HG02642 (cell line): ENCODE measurements at regions not wholly inside any gene's neighbourhood (a gene's known extent, or its start where the extent isn't known, plus 50 kb on each side); places are given as distances from the start of the nearest gene placed in this dataset.

ENCODE experiments used
- ATAC-seq: cut with Tn5 transposase; IDR thresholded peaks from one replicate; pipeline ENCODE4 v1.9.1; 2021; ENCODE audit warnings: mild to moderate bottlenecking; ENCODE audit not compliant: unreplicated experiment, poor library complexity

DNA sequence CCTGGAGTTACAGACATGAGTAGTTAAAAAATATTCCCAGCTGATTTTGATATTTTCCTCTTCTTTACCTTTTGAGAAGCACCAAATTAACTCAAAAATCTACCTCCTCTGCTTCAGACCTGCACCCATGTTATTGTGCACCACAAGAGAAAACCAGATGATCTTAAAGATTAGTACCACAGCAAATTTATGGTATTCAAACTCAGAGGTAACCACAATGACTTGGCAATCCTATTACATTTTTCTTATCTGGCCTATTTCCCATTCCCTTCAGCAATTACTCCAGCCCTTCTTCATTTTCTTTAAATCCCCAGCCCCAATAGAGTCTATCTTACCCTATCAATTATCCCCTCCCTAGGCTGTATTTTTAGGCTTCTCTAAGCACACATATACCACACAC, 535.1 kb downstream of the FAT4 start:
- no peak for ATAC-seq

DNA sequence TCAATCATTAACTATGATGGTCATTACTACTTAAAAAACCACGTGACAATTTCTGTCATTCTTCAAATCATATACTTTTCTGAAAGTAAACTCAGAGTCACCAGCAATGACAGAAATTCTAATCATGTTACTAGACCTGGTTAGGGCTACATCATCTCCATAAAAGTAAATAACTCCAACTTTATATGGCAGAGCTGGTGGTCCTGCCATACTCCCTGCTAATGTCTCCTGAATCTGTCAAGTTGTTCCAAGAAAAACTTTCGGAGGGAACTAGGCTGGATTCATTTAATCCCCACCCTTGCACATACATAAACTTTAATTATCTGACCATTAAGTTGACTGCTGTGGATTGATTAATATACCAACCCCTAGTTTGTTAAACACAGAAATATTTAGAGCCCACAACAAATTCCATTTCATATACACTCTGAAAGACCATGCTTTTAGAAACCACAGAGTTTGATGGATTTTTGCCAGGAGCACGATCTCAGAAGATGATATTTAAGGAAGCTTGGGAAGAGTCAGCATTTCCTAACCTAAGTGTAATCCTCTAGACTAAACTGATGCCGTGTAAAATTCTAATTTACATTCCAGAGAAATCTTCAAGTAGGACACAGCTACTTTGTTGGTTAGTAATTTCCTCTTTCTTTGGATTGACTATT, 577.0 kb downstream of the FAT4 start:
- ATAC-seq, result no peak

GRCh38 chr4:125904802-125905201, 590.0 kb downstream of the FAT4 start:
- ATAC-seq, result no peak

DNA sequence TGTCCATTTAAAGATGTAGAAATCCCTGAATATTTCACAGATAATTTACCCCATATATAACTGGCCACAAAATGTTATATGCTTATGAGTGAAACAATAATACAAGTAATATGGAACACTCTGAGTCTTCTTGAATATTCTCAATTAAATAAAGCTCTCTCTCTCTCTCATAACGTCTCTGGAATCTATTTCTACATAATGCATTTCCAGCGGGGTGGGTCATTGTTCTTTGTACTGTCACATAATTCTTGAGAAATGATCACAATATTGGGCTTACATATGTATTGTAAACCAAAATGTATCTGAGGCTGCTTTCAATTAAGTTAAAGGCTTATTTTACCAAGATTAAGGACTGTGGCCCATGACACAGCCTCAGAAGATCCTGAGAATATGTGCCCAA, 596.3 kb downstream of the FAT4 start:
- ATAC-seq, result no peak

GRCh38 chr4:125911481-125911880, 596.7 kb downstream of the FAT4 start:
- ATAC-seq, result no peak

GRCh38 chr4:125917559-125917958, 602.8 kb downstream of the FAT4 start:
- no peak for ATAC-seq

GRCh38 chr4:125928652-125929051, 613.9 kb downstream of the FAT4 start:
- no peak for ATAC-seq

DNA sequence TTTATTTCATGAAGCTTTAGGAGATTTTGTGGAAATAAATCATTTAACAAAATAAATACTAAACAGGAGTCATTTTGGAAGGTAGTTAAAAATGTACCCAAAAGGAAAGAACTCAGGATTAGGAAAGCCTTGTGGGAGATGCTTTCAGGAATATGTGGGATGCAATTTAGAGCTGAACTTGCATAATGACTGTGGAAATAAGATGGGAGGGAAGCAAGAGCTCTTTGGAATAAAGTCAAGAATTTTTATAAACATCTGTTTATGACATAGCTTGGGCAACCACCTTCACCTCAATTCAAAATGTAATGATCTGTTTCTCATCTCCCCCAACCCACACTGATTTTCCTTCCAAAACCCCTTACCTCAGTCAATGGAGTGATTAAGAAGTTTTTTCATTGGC, 623.8 kb downstream of the FAT4 start:
- ATAC-seq, result no peak

DNA sequence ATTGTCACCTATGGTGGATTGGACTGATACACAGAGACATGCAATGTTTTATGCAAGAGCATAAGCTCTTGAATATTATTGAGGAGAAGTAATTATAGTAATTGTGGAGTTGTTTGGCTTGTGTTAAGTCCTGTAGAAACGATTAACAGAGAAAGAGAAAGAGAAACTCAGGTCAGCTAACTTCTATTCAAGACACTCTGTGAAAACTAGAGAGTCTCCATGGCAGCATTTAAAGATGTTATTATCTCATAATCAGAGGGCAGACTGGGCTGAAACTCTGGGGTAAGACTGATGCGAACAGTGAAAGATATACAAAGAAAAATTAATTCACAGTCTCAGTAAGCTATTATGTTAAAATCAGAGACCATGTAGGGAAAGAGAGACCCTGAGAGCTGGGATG, 625.7 kb downstream of the FAT4 start:
- ATAC-seq, result no peak

DNA sequence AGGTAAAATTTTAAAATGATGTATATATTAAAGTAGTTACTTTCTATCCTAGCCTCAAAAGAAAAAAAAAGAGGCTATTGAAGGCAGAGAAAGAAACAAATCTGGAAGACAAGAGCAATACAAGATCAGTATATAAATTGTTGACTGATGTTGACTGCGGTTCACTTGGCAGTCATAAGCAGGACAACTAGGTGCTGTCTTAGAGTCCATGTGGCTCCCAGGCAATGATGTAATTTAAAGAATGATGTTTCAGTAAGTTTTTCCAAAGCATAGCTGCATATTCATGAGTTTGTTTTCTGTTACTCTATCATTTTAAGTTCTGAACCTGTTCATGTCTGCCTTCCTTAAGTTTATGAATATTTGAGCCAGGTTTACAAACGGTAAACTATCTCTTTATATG, 630.2 kb downstream of the FAT4 start:
- no peak for ATAC-seq

DNA sequence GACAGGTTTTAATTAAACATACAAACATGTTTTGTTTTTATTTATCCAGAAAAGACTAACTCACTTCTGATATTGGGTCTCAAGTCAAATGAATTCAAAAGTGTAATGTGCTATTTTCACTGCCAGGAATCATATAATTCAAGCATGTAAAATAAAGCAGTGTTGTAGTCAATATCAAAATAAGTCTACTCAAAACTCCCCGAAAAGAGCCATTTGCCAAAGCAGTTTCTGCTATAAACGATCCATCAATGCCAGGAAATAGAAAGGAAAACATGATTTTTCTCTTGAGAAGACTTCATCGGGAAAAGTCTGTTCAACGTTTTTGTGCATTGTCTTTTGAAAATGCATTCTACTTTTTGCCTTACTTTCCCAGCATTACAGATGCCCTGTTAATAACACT, 633.3 kb downstream of the FAT4 start:
- no peak for ATAC-seq

- ATAC-seq, result no peak
Observed at GRCh38 chr4:125951261-125951887, 636.6 kb downstream of the FAT4 start.

- ATAC-seq, result no peak
Observed at GRCh38 chr4:125952631-125953030, 637.9 kb downstream of the FAT4 start.

DNA sequence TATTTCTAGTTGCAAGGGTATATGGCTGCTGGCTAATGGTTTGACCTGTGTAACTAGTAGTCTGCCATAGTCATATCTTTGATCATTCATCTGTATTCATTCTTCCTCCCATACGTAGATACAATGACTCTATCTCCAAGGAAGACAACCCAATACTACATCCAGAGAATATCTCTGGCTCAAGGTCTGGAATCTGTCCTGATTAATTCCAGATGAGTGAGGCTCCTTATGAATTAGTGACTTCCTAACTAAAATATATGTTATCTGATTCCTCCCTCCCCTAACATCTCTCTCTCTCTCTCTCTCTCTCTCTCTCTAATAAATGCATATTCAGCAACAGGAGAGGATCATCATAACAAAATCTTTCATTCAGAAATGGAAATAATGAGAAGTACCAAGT, 641.5 kb downstream of the FAT4 start:
- ATAC-seq, result no peak

GRCh38 chr4:125958519-125958918, 643.8 kb downstream of the FAT4 start:
- no peak for ATAC-seq

DNA sequence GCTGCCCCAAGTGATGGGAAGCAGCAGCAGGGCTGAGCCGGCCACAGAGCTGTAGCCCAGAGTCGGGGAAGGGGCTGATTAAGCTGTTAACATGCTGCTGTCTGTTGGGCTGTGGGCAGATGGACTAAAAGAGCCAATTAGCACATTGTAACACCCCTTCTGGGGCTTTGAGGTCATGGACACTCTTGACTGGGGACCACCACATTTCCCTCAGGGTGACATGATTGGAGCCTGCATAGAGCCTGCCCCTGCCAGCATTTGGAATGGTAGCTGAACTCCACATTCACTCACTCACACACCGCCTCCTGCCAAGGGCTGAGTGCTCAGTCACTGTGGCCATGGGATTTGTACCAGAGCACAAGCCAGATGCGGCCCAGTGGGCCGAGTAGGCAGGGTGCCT, 646.9 kb downstream of the FAT4 start:
- no peak for ATAC-seq

DNA sequence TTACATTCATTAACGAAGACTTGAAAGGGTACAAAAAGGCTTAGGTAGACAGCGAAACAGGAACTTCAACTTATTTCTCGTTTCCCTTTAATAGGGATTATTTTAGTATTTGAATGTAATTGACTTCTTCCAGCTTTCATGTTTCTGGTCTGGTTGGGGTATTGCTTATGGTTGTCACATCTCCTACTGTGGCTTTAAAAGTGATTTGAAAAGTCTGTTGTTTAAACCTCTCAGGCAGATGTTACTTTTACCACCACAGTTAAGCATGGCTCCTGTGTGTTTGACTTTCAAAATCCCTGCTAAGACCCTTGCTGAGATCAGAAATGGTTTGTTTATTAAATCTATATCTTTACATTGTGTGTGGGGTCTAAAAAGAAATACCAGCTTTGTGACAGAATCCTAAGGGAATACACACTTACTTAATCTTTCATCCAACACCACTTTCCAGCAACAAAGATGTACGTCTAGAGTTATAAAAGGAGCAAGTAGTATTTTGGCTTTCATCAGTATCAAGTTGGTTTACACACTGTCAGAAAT, 661.2 kb downstream of the FAT4 start:
- ATAC-seq, result no peak

GRCh38 chr4:125979950-125980349, 665.2 kb downstream of the FAT4 start:
- no peak for ATAC-seq

- no peak for ATAC-seq
Observed at GRCh38 chr4:125983168-125983567, 668.4 kb downstream of the FAT4 start.

GRCh38 chr4:125985856-125986255, 671.1 kb downstream of the FAT4 start:
- no peak for ATAC-seq

DNA sequence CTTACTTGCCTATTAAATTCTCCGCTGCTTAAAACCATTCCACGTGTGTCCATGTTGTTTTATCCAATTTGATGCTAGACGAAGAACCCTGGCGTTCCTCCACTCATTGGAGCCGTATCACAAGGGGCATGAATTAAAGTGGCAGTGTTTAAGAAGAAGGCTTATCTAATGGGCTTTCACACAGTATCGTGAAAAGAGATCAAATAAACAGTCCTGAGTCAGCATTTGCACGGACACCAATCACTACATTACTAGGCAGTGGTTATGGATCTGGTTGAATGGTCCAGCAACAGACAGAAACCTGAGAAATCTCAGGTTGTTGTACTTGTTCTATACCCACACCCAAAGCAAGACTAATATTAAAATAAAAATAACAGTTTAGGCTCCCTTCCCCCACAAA, 671.6 kb downstream of the FAT4 start:
- ATAC-seq, result no peak

GRCh38 chr4:125988464-125988863, 673.7 kb downstream of the FAT4 start:
- ATAC-seq, result no peak
